ENCODE measurements at regions not wholly inside any gene's neighbourhood (a gene's known extent, or its start where the extent isn't known, plus 50 kb on each side); places are given as distances from the start of the nearest gene placed in this dataset.

- Histone ChIP-seq H3K27me3 (ENCODE audit: control insufficient read depth, insufficient read depth, low read length, poor library complexity, severe bottlenecking) (no peaks in the 10 kb centered on the region), H3K36me3 (ENCODE audit: control insufficient read depth, insufficient read depth, low read length) (no peaks in the 10 kb centered on the region), H3K4me3 (ENCODE audit: low read length) (no peak overlapping the region), H3K9me3 (ENCODE audit: control insufficient read depth, low read length) (no peaks in the 10 kb centered on the region), H3K27ac (ENCODE audit: low read depth, low read length) (no peak overlapping the region), H3K9ac (ENCODE audit: extremely low read depth, low read length, poor library complexity, severe bottlenecking) (no peak overlapping the region), H3K4me1 (ENCODE audit: control insufficient read depth, insufficient read depth, low read length) (peaks cover 4% of the 10 kb centered on the region)
- DNase-seq = peak; percentile 11
- peaks cover 7% of the 10 kb centered on the region for H3K4me1 Mint-ChIP-seq
- 94 to 97% methylated on average over 2 to 4 of the region's 4 CpGs for WGBS, 2 experiments (ENCODE audit: insufficient coverage in 1 of 2, insufficient read length in 1 of 2)
- TF ChIP-seq CTCF (conservative IDR thresholded peaks at IDR 0.05) = no peak
- no peaks in the 10 kb centered on the region for H3K27me3 Mint-ChIP-seq (ENCODE audit: insufficient read depth)
- H3K9me3 Mint-ChIP-seq = no peaks in the 10 kb centered on the region
- H3K27ac Mint-ChIP-seq = no peak overlapping the region
- H3K36me3 Mint-ChIP-seq (ENCODE audit: low read depth) = no peaks in the 10 kb centered on the region
- no peak overlapping the region for H3K4me3 Mint-ChIP-seq
Measured at GRCh38 chr2:42115588-42115987, 53.6 kb upstream of the EML4 start.

GRCh38 chr2:42116195-42117181 lies 52.7 kb upstream of the EML4 start:
- 90 to 100% methylated on average over 3 to 5 of the region's 5 CpGs for WGBS, 2 experiments (ENCODE audit: insufficient coverage in 1 of 2, insufficient read length in 1 of 2)
- H3K9me3 Mint-ChIP-seq = no peaks in the 10 kb centered on the region
- no peaks in the 10 kb centered on the region for H3K27me3 ChIP-seq (ENCODE audit: control insufficient read depth, insufficient read depth, low read length, poor library complexity, severe bottlenecking)
- H3K4me1 ChIP-seq (ENCODE audit: control insufficient read depth, insufficient read depth, low read length) = peaks cover 4% of the 10 kb centered on the region
- H3K27ac ChIP-seq (ENCODE audit: low read depth, low read length) = no peak overlapping the region
- H3K4me3 ChIP-seq (ENCODE audit: low read length) = no peak overlapping the region
- H3K27me3 Mint-ChIP-seq (ENCODE audit: insufficient read depth) = no peaks in the 10 kb centered on the region
- peaks cover 4% of the 10 kb centered on the region for H3K9me3 ChIP-seq (ENCODE audit: control insufficient read depth, low read length)
- no peak for TF ChIP-seq CTCF (conservative IDR thresholded peaks at IDR 0.05)
- no peak overlapping the region for H3K27ac Mint-ChIP-seq
- H3K4me3 Mint-ChIP-seq = no peak overlapping the region
- H3K4me1 Mint-ChIP-seq = peaks cover 7% of the 10 kb centered on the region
- no peaks in the 10 kb centered on the region for H3K36me3 ChIP-seq (ENCODE audit: control insufficient read depth, insufficient read depth, low read length)
- H3K9ac ChIP-seq (ENCODE audit: extremely low read depth, low read length, poor library complexity, severe bottlenecking) = no peak overlapping the region
- DNase-seq = no peak
- H3K36me3 Mint-ChIP-seq (ENCODE audit: low read depth) = no peaks in the 10 kb centered on the region

- WGBS, 2 experiments (ENCODE audit: insufficient coverage in 1 of 2, insufficient read length in 1 of 2) = 93 to 100% methylated on average over 1 to 3 of the region's 3 CpGs
- Mint-ChIP-seq H3K36me3 (ENCODE audit: low read depth) (no peaks in the 10 kb centered on the region), H3K27ac (no peak overlapping the region)
Measured at GRCh38 chr2:42117182-42117579, 52.0 kb upstream of the EML4 start.

More at GRCh38 chr2:42117182-42117579, 52.0 kb upstream of the EML4 start:
- no peak for DNase-seq
- Histone ChIP-seq H3K9me3 (ENCODE audit: control insufficient read depth, low read length) (peaks cover 4% of the 10 kb centered on the region), H3K27ac (ENCODE audit: low read depth, low read length) (no peak overlapping the region), H3K9ac (ENCODE audit: extremely low read depth, low read length, poor library complexity, severe bottlenecking) (no peak overlapping the region), H3K4me1 (ENCODE audit: control insufficient read depth, insufficient read depth, low read length) (peaks cover 4% of the 10 kb centered on the region), H3K27me3 (ENCODE audit: control insufficient read depth, insufficient read depth, low read length, poor library complexity, severe bottlenecking) (no peaks in the 10 kb centered on the region), H3K36me3 (ENCODE audit: control insufficient read depth, insufficient read depth, low read length) (no peaks in the 10 kb centered on the region), H3K4me3 (ENCODE audit: low read length) (no peak overlapping the region)
- Mint-ChIP-seq H3K4me1 (peaks cover 7% of the 10 kb centered on the region), H3K27me3 (ENCODE audit: insufficient read depth) (no peaks in the 10 kb centered on the region), H3K4me3 (no peak overlapping the region), H3K9me3 (no peaks in the 10 kb centered on the region)
- no peak for TF ChIP-seq CTCF (conservative IDR thresholded peaks at IDR 0.05)

All from endodermal cell (in vitro differentiated cells).